Endothelial cell of umbilical vein (primary cell): ENCODE measurements at regions not wholly inside any gene's neighbourhood (a gene's known extent, or its start where the extent isn't known, plus 50 kb on each side); places are given as distances from the start of the nearest gene placed in this dataset.

Source experiments
- BruUV-seq: library from RNA; stranded (reverse); fragments of 400-500 nt; replicated peaks from 2 replicates; lab custom pipeline; 2021; lab: Mats Ljungman, UMichigan
- CTCF ChIA-PET: fragments of 300-600, 350-600 bp; sonication (Branson Sonifier 250); formaldehyde crosslinking; loops from one replicate; lab custom pipeline; 2021; ENCODE audit warnings: antibody characterized with exemption, inconsistent platforms; lab: Charles Lee
- POLR2A ChIA-PET: fragments of 300-600, 350-600 bp; sonication (Branson Sonifier 250); formaldehyde crosslinking; loops from one replicate; lab custom pipeline; 2021; ENCODE audit warnings: antibody characterized with exemption, inconsistent platforms; lab: Charles Lee
- DNase-seq: peaks from one replicate; pipeline ENCODE4 v3.0.0-alpha.2; 2011; ENCODE audit warnings: low read depth, low spot score
- FAIRE-seq: peaks from 2 replicates; lab custom pipeline; 2011; peaks lifted over from hg19 to GRCh38; lab: Jason Lieb, UNC
- H2AFZ ChIP-seq: 2 replicates; pipeline ENCODE4 v1.6.0; 2012; ENCODE audit warnings: low read depth, low read length, control low read depth, inconsistent platforms
- H3K27ac ChIP-seq: 2 replicates; pipeline ENCODE4 v1.5.1; 2011; ENCODE audit warnings: low read depth, mild to moderate bottlenecking, control low read depth, low read length, moderate library complexity; ENCODE audit not compliant: insufficient read depth
- H3K27me3 ChIP-seq, 2 experiments: 2 replicates each; pipeline versions ENCODE4 v1.6.0 to v1.6.1; 2011; ENCODE audit warnings: low read length in 2 of 2, mixed read lengths in 1 of 2; ENCODE audit not compliant: control insufficient read depth in 2 of 2, insufficient read depth in 2 of 2
- H3K36me3 ChIP-seq, 2 experiments: 2 replicates in 1 of 2; 3 replicates in 1 of 2; pipeline ENCODE4 v1.5.1; 2011; ENCODE audit warnings: low read length in 2 of 2, mild to moderate bottlenecking in 1 of 2, moderate library complexity in 1 of 2; ENCODE audit not compliant: control insufficient read depth in 2 of 2, insufficient read depth in 2 of 2; ENCODE audit errors: extremely low read depth in 1 of 2
- H3K4me1 ChIP-seq: 3 replicates; pipeline ENCODE4 v1.5.1; 2011; ENCODE audit warnings: mild to moderate bottlenecking, low read length; ENCODE audit not compliant: control insufficient read depth, insufficient read depth; ENCODE audit errors: extremely low read depth
- H3K4me2 ChIP-seq: 2 replicates; pipeline ENCODE4 v1.6.1; 2011; ENCODE audit warnings: low read length, control low read depth, mixed read lengths; ENCODE audit not compliant: insufficient read depth
- H3K4me3 ChIP-seq, 3 experiments: fragments of 200-600 bp in 1 of 3; sonication (generic), shearing (Covaris generic) in 1 of 3; replicated peaks in 1 of 3; 2 replicates each; pipeline ENCODE4 v1.5.1; 2011 to 2016; ENCODE audit warnings: control low read depth in 3 of 3, low read length in 3 of 3, mild to moderate bottlenecking in 2 of 3, inconsistent platforms in 1 of 3, low read depth in 1 of 3, moderate library complexity in 1 of 3; ENCODE audit not compliant: insufficient read depth in 1 of 3
- H3K79me2 ChIP-seq: 2 replicates; pipeline ENCODE4 v1.6.0; 2012; ENCODE audit warnings: low read length, inconsistent platforms; ENCODE audit not compliant: control insufficient read depth, insufficient read depth
- H3K9ac ChIP-seq: replicated peaks from 2 replicates; pipeline ENCODE3; 2011; ENCODE audit warnings: low read length, control low read depth; ENCODE audit not compliant: insufficient read depth; ENCODE audit errors: extremely low read depth
- H3K9me1 ChIP-seq: replicated peaks from 3 replicates; pipeline ENCODE4 v1.6.0; 2011; ENCODE audit warnings: mild to moderate bottlenecking, low read length; ENCODE audit not compliant: control insufficient read depth, insufficient read depth; ENCODE audit errors: extremely low read depth
- H3K9me3 ChIP-seq: replicated peaks from 2 replicates; pipeline ENCODE4 v1.5.1; 2012; ENCODE audit warnings: low read length, inconsistent platforms; ENCODE audit not compliant: control insufficient read depth, insufficient read depth
- H4K20me1 ChIP-seq: replicated peaks from 2 replicates; pipeline ENCODE3; 2011; ENCODE audit warnings: mild to moderate bottlenecking, low read length; ENCODE audit not compliant: control insufficient read depth, insufficient read depth; ENCODE audit errors: extremely low read depth
- EZH2 ChIP-seq: IDR thresholded peaks from 2 replicates; pipeline ENCODE4 v1.6.1; 2012; ENCODE audit warnings: borderline replicate concordance, low read depth, mild to moderate bottlenecking, moderate library complexity, low read length, inconsistent platforms; ENCODE audit not compliant: severe bottlenecking
- FOS ChIP-seq: IDR thresholded peaks from 2 replicates; pipeline ENCODE4 v1.6.1; 2011; ENCODE audit warnings: mild to moderate bottlenecking, low read length, moderate library complexity, borderline replicate concordance; ENCODE audit not compliant: insufficient read depth
- GATA2 ChIP-seq: IDR thresholded peaks from 2 replicates; pipeline ENCODE4 v1.7.0; 2011; ENCODE audit warnings: low read depth, mild to moderate bottlenecking, moderate library complexity, mixed read lengths, low read length; ENCODE audit not compliant: insufficient read length, insufficient read depth
- JUN ChIP-seq: IDR thresholded peaks from 2 replicates; pipeline ENCODE4 v1.6.1; 2011; ENCODE audit warnings: borderline replicate concordance, low read depth; ENCODE audit not compliant: insufficient read length, insufficient read depth
- MAX ChIP-seq: IDR thresholded peaks from 2 replicates; pipeline ENCODE4 v1.6.1; 2011; ENCODE audit not compliant: insufficient read depth, insufficient read length
- MYC ChIP-seq: IDR thresholded peaks from one replicate; pipeline ENCODE4 v1.6.1; 2011; ENCODE audit warnings: mild to moderate bottlenecking, low read depth, low read length
- POLR2A ChIP-seq: IDR thresholded peaks from 2 replicates; pipeline ENCODE4 v1.6.1; 2012; ENCODE audit warnings: low read depth, mild to moderate bottlenecking, control low read depth, low read length
- POLR2AphosphoS5 ChIP-seq: IDR thresholded peaks from 2 replicates; pipeline ENCODE4 v1.6.1; 2012; ENCODE audit warnings: low read depth, mild to moderate bottlenecking, control low read depth, low read length, moderate library complexity; ENCODE audit not compliant: insufficient read depth
- dilution Hi-C: fragments of 300-500 bp; cut with MboI; formaldehyde crosslinking; loops from one replicate; pipeline ENCODE4 v1.15.0; 2019; ENCODE audit warnings: low sequenced_read_pairs; ENCODE audit not compliant: extremely low pct_ligation_motif_present
- intact Hi-C: fragments of 100-400 bp; cut with micrococcal nuclease; formaldehyde crosslinking; loops from one replicate; pipeline ENCODE4 v1.10.0; 2022
- TF ChIP-seq, protein P1 (sequence below), 2 donors: IDR thresholded peaks; 1 replicate in 1 of 2; 2 replicates in 1 of 2; pipeline ENCODE4 v1.5.1; 2011; ENCODE audit warnings: low read length in 2 of 2, mild to moderate bottlenecking in 2 of 2, moderate library complexity in 2 of 2, control low read depth in 1 of 2, inconsistent platforms in 1 of 2, low read depth in 1 of 2; ENCODE audit not compliant: insufficient read depth in 1 of 2; ENCODE audit errors: extremely low read depth in 1 of 2

GRCh38 chr4:98780926-98781325 lies 122.5 kb upstream of the TSPAN5 start:
- Histone ChIP-seq H4K20me1 (no peaks in the 10 kb centered on the region), H3K4me3 (no peak overlapping the region), H3K9ac (no peak overlapping the region), H3K4me2 (no peak overlapping the region), H3K27ac (no peak overlapping the region), H3K27me3 (peaks cover 0 to 6% of the 10 kb centered on the region in 2 experiments), H3K36me3 (no peaks in the 10 kb centered on the region), H3K9me3 (no peaks in the 10 kb centered on the region), H3K79me2 (no peaks in the 10 kb centered on the region), H2AFZ (no peak overlapping the region), H3K4me1 (no peaks in the 10 kb centered on the region), H3K9me1 (no peaks in the 10 kb centered on the region)
- intact Hi-C loops (no loop called here), dilution Hi-C loops (no loop called here)
- POLR2A ChIA-PET = no interaction called here
- DNase-seq (no peak), FAIRE-seq (no peak)
- no TSS peak for BruUV-seq
- TF ChIP-seq EZH2 = no peak
- no peak for TF ChIP-seq FOS
- TF ChIP-seq GATA2 = no peak
- no peak for TF ChIP-seq POLR2A
- TF ChIP-seq MAX = no peak
- TF ChIP-seq, protein P1, sequence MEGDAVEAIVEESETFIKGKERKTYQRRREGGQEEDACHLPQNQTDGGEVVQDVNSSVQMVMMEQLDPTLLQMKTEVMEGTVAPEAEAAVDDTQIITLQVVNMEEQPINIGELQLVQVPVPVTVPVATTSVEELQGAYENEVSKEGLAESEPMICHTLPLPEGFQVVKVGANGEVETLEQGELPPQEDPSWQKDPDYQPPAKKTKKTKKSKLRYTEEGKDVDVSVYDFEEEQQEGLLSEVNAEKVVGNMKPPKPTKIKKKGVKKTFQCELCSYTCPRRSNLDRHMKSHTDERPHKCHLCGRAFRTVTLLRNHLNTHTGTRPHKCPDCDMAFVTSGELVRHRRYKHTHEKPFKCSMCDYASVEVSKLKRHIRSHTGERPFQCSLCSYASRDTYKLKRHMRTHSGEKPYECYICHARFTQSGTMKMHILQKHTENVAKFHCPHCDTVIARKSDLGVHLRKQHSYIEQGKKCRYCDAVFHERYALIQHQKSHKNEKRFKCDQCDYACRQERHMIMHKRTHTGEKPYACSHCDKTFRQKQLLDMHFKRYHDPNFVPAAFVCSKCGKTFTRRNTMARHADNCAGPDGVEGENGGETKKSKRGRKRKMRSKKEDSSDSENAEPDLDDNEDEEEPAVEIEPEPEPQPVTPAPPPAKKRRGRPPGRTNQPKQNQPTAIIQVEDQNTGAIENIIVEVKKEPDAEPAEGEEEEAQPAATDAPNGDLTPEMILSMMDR (IDR thresholded peaks at IDR 0.05; ENCODE audit: extremely low read depth in 1 of 2, insufficient read depth in 1 of 2, low read depth in 1 of 2, low read length in 2 of 2) = no peak
- no peak for TF ChIP-seq JUN
- TF ChIP-seq POLR2AphosphoS5 = no peak
- TF ChIP-seq MYC = no peak
- CTCF ChIA-PET = interaction anchor here (0.5 kb wide), 1 partner anchor 215 kb away, joined by 3 read pairs; no protein-coding TSS in a partner anchor
